Left colon (tissue), 2 donors: ENCODE measurements at regions not wholly inside any gene's neighbourhood (a gene's known extent, or its start where the extent isn't known, plus 50 kb on each side); places are given as distances from the start of the nearest gene placed in this dataset.

Source experiments
- ATAC-seq: fragments of 200-7000 bp; cut with Tn5 transposase; one replicate; pipeline ENCODE4 v1.9.1; 2020; ENCODE audit warnings: mild to moderate bottlenecking, moderate library complexity
- DNase-seq, 2 donors: peaks; one replicate each; pipeline ENCODE4 v3.0.0-alpha.2; 2020
- intact Hi-C, 2 donors: fragments of 100-400 bp; cut with DNase I in 1 of 2; cut with micrococcal nuclease in 1 of 2; formaldehyde crosslinking; loops; one replicate each; pipeline versions ENCODE4 v1.11.2 to v1.14.0; 2022; cut with DNase I, micrococcal nuclease
- donor health status: DM: no; HTN: no; CAD: no.
- donor health status: DM: yes; HTN: yes; CAD: no.

GRCh38 chr9:126750941-126751725 is 53.7 kb upstream of the ZBTB43 start:
- no peak for ATAC-seq
- intact Hi-C loops, result no loop called here

GRCh38 chr9:126752376-126752775 is 52.5 kb upstream of the ZBTB43 start:
- intact Hi-C loops, result no loop called here
- ATAC-seq, result no peak
- DNase-seq, result no peak

More at GRCh38 chr9:126750941-126751725, 53.7 kb upstream of the ZBTB43 start:
- DNase-seq, result no peak

- DNase-seq (no peak), ATAC-seq (no peak)
- intact Hi-C loops, result no loop called here
Measured at GRCh38 chr9:126752881-126753670, 51.8 kb upstream of the ZBTB43 start.

- peak; percentile 52 to 73 for DNase-seq
- peak; percentile 96 for ATAC-seq
- intact Hi-C loops, result no loop called here
Measured at GRCh38 chr9:126754436-126755316, 50.2 kb upstream of the ZBTB43 start.
